ENCODE measurements at regions not wholly inside any gene's neighbourhood (a gene's known extent, or its start where the extent isn't known, plus 50 kb on each side); places are given as distances from the start of the nearest gene placed in this dataset.
"Not testable (repeated sequence)": the region's sequence is repeated elsewhere in the genome, so short reads cannot be mapped to it uniquely, and the experiment has no call there.

GRCh38 chr5:179472174-179472573, 78.2 kb upstream of the RUFY1 start:
- Mint-ChIP-seq H3K27me3 (peaks cover 5% of the 10 kb centered on the region), H3K27ac (no peak overlapping the region), H3K4me1 (ENCODE audit: low read depth) (peaks cover 13% of the 10 kb centered on the region), H3K9me3 (no peaks in the 10 kb centered on the region), H3K4me3 (no peak overlapping the region), H3K36me3 (ENCODE audit: low read depth) (no peaks in the 10 kb centered on the region)
- intact Hi-C loops (cut with micrococcal nuclease) = no loop called here

DNA sequence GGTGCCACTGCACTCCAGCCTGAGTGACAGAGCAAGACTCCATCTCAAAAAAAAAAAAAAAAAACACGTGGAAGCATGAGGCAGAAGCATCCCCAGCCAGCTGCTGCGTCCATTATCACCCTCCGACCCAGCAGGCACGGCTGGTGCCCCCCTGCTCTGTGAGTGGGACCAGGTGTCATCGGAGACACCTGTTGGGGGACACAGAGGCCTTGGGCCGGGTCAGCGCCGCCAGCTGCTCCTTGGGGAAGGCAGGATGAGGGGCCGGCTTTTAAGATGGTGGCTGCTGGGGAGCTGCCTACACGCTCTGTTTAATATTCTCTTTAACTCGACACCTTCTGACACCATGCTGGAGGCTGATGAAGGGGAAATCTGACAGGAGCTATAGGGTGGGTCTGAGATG, 80.2 kb upstream of the RUFY1 start:
- intact Hi-C loops (cut with micrococcal nuclease) = no loop called here
- Mint-ChIP-seq H3K9me3 (no peaks in the 10 kb centered on the region), H3K4me3 (no peak overlapping the region), H3K36me3 (ENCODE audit: low read depth) (no peaks in the 10 kb centered on the region), H3K27ac (no peak overlapping the region), H3K4me1 (ENCODE audit: low read depth) (peaks cover 5% of the 10 kb centered on the region), H3K27me3 (no peaks in the 10 kb centered on the region)

DNA sequence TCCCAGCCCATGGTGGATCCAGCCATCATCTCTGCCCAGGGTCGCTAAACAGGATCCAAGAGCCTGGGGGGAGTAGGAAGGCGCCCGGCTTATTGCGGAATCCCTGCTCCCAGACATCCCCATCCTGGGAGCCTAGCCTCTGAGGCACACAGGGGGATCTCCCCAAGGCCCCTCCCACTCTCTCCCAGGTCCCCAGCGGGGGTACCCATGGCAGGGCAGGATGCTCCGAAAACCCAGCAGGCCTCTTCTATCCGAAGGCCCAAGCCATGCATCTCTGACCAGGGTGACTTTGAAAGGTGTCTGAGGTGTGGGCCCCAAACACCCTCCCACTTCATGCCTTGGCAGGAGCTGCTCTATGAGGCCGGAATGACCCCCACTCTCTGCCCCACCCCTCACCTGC, 81.7 kb upstream of the RUFY1 start:
- Mint-ChIP-seq H3K4me1 (ENCODE audit: low read depth) (no peaks in the 10 kb centered on the region), H3K36me3 (ENCODE audit: low read depth) (no peaks in the 10 kb centered on the region), H3K27ac (no peak overlapping the region), H3K27me3 (no peaks in the 10 kb centered on the region), H3K9me3 (no peaks in the 10 kb centered on the region), H3K4me3 (no peak overlapping the region)
- intact Hi-C loops (cut with micrococcal nuclease) = no loop called here

DNA sequence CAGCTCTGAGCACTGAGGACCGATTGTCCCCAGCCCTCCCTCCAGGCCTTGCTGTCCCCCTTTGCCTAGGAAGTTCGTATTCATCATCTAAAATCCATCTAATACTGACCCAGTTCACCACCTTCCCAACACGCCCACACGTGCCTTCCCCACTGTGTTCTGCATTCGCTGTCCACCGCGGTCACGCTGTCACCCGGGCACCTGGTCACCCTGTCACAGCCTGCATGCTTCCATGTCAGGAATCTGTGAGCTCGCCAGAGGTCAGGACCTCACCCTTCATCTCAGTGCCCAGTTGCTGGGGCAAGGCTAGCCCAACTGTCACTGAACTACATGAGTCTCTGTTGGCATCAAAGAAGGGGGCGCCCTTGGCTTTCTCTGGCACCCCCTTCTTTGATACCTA, 82.9 kb upstream of the RUFY1 start:
- Mint-ChIP-seq H3K9me3 (no peaks in the 10 kb centered on the region), H3K36me3 (ENCODE audit: low read depth) (no peaks in the 10 kb centered on the region), H3K4me1 (ENCODE audit: low read depth) (no peaks in the 10 kb centered on the region), H3K4me3 (no peak overlapping the region), H3K27ac (no peak overlapping the region), H3K27me3 (no peaks in the 10 kb centered on the region)
- intact Hi-C loops (cut with micrococcal nuclease) = no loop called here

- no peaks in the 10 kb centered on the region for H3K27me3 Mint-ChIP-seq
- H3K9me3 Mint-ChIP-seq = no peaks in the 10 kb centered on the region
- no peak overlapping the region for H3K4me3 Mint-ChIP-seq
- no peaks in the 10 kb centered on the region for H3K4me1 Mint-ChIP-seq (ENCODE audit: low read depth)
- H3K36me3 Mint-ChIP-seq (ENCODE audit: low read depth) = no peaks in the 10 kb centered on the region
- H3K27ac Mint-ChIP-seq = no peak overlapping the region
- intact Hi-C loops (cut with micrococcal nuclease) = no loop called here
Measured at GRCh38 chr5:179464631-179465030, 85.7 kb upstream of the RUFY1 start.

DNA sequence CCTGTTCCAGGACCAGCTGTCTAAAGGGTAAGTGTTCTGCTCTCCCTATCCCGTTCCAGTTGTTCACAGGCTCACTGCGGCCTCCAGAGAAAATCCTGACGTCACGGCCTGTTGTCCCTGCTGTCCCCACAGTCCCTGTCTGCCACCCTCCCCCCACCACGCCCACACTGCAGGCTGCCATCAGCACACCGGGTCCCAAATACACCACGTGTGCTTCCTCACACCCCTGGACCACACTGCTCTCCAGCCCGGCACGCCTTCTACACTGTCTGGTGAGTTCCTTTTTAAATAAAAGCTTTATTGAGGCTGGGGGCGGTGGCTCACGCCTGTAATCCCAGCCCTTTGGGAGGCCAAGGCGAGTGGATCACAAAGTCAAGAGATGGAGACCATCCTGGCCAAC, 88.3 kb upstream of the RUFY1 start:
- intact Hi-C loops (cut with micrococcal nuclease) = no loop called here
- H3K36me3 Mint-ChIP-seq (ENCODE audit: low read depth) = no peaks in the 10 kb centered on the region
- no peaks in the 10 kb centered on the region for H3K27me3 Mint-ChIP-seq
- no peak overlapping the region for H3K4me3 Mint-ChIP-seq
- H3K9me3 Mint-ChIP-seq = peaks cover 9% of the 10 kb centered on the region
- H3K4me1 Mint-ChIP-seq (ENCODE audit: low read depth) = no peaks in the 10 kb centered on the region
- H3K27ac Mint-ChIP-seq = no peak overlapping the region

DNA sequence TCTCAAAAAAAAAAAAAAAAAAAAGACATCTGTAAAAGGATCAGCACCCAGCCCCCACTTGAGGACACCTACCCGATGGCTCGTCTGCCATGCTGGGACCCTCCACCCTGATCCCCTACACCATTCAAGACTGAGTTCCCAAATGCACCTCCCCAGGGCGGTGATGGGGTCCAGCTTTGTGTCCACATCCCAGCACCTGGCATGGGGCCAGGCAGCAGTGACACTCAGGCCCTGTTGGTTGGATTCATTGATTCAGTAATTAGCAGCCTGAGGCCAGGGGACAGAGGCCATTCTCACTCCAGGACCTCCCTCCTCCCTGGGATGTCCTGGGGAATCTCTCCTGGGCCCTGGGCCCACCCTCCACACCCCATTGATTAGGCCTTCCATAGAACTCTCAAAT, 88.8 kb upstream of the RUFY1 start:
- intact Hi-C loops (cut with micrococcal nuclease) = no loop called here
- H3K27ac Mint-ChIP-seq = no peak overlapping the region
- peaks cover 9% of the 10 kb centered on the region for H3K9me3 Mint-ChIP-seq
- no peaks in the 10 kb centered on the region for H3K27me3 Mint-ChIP-seq
- H3K4me1 Mint-ChIP-seq (ENCODE audit: low read depth) = no peaks in the 10 kb centered on the region
- no peaks in the 10 kb centered on the region for H3K36me3 Mint-ChIP-seq (ENCODE audit: low read depth)
- no peak overlapping the region for H3K4me3 Mint-ChIP-seq

DNA sequence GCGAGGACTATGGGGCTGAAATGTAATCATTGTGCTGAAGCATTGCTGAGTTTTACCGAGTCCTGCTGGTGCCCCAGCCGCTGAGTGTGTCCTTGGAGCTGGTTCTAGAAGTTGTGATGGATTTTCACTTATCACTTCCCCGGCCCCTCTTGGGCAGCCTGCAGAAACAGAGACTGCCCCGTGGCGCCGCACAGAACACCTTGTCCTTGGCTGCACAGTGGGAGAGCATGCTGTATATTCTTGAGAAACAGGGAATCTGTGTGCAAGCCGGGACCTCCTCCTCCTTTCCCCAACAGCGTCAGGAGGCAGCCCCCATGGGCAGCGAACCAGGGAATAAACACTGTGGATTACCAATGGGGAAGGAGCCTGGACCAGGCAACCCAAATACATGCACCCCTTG, 90.6 kb upstream of the RUFY1 start:
- intact Hi-C loops (cut with micrococcal nuclease) = no loop called here
- peaks cover 12% of the 10 kb centered on the region for H3K9me3 Mint-ChIP-seq
- H3K4me3 Mint-ChIP-seq = no peak overlapping the region
- no peaks in the 10 kb centered on the region for H3K36me3 Mint-ChIP-seq (ENCODE audit: low read depth)
- no peaks in the 10 kb centered on the region for H3K4me1 Mint-ChIP-seq (ENCODE audit: low read depth)
- no peak overlapping the region for H3K27ac Mint-ChIP-seq
- H3K27me3 Mint-ChIP-seq = no peaks in the 10 kb centered on the region

DNA sequence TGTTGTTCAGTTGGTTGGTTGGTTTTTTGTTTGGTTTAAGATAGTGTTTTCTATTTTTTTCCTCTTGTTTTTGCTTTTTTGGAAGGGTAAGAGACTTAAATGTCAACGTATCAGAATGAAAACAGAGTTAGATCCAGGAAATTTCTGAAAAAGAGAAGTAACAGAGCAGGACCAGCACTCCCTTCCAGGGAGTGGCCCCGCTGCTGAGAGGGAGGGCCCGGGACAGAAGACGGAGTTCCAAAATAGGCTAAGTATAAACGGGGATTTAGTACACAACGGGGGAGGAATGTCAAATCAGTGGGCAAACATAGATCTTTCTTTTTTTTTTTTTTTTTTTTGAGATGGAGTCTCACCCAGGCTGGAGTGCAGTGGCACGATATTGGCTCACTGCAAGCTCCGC, 92.7 kb upstream of the RUFY1 start:
- Mint-ChIP-seq H3K27ac (no peak overlapping the region), H3K9me3 (peaks cover 27% of the 10 kb centered on the region), H3K4me1 (ENCODE audit: low read depth) (no peaks in the 10 kb centered on the region), H3K27me3 (no peaks in the 10 kb centered on the region), H3K36me3 (ENCODE audit: low read depth) (no peaks in the 10 kb centered on the region), H3K4me3 (no peak overlapping the region)
- intact Hi-C loops (cut with micrococcal nuclease) = no loop called here

GRCh38 chr5:179456075-179456474, 94.3 kb upstream of the RUFY1 start:
- intact Hi-C loops (cut with micrococcal nuclease); H3K4me1 Mint-ChIP-seq (ENCODE audit: low read depth); H3K4me3 Mint-ChIP-seq; H3K27me3 Mint-ChIP-seq; H3K36me3 Mint-ChIP-seq (ENCODE audit: low read depth); H3K27ac Mint-ChIP-seq: not testable (repeated sequence)
- H3K9me3 Mint-ChIP-seq = peaks cover 35% of the 10 kb centered on the region

DNA sequence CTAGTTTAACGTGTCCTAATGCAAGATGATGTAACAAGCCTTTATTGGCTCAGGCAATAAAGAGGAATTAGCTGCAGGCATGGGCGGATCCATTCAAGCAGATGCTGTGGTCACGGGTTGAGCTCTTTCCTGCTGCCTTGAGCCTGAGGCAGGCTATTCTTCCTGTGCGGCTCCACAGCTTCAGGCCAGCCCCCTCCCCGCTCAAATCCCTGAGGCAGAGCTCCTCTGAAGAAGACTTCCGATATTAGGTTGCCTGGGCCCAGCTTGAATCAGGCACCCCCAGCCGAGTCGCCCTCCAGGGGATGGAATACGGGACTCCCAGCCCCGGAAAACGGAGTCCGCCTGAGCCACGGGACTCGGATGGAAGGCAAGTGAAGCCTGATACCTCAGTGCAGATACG, 95.0 kb upstream of the RUFY1 start:
- Mint-ChIP-seq H3K27me3 (no peaks in the 10 kb centered on the region), H3K27ac (no peak overlapping the region), H3K4me1 (ENCODE audit: low read depth) (no peaks in the 10 kb centered on the region), H3K36me3 (ENCODE audit: low read depth) (no peaks in the 10 kb centered on the region), H3K9me3 (peaks cover 43% of the 10 kb centered on the region), H3K4me3 (no peak overlapping the region)
- intact Hi-C loops (cut with micrococcal nuclease) = no loop called here

DNA sequence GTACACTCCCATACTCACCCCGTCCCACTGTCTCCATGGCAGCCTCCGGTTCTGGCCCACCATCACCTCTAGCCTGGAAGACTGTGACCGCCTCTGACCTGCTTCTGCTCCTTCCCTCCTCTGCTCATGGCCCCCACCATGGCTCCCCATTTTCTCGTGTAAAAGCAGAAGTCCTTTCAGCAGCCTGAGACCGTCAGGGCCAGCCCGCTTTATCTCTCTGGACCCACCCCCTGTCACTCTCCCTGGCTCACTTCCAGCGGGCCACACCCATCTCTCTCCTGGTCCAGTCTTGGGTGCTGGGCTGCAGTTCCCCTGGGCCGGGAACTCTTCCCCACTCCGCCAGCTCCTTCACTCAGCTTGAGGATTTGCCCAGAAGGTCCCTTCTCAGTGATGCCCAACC, 96.0 kb upstream of the RUFY1 start:
- H3K4me1 Mint-ChIP-seq (ENCODE audit: low read depth) = no peaks in the 10 kb centered on the region
- H3K9me3 Mint-ChIP-seq = peaks cover 53% of the 10 kb centered on the region
- H3K4me3 Mint-ChIP-seq = no peak overlapping the region
- no peak overlapping the region for H3K27ac Mint-ChIP-seq
- no peaks in the 10 kb centered on the region for H3K27me3 Mint-ChIP-seq
- no peaks in the 10 kb centered on the region for H3K36me3 Mint-ChIP-seq (ENCODE audit: low read depth)
- intact Hi-C loops (cut with micrococcal nuclease) = no loop called here

- Mint-ChIP-seq H3K4me1 (ENCODE audit: low read depth) (no peaks in the 10 kb centered on the region), H3K36me3 (ENCODE audit: low read depth) (no peaks in the 10 kb centered on the region), H3K27me3 (no peaks in the 10 kb centered on the region), H3K4me3 (no peak overlapping the region), H3K27ac (no peak overlapping the region), H3K9me3 (peaks cover 53% of the 10 kb centered on the region)
- intact Hi-C loops (cut with micrococcal nuclease) = no loop called here
Measured at GRCh38 chr5:179453616-179454015, 96.7 kb upstream of the RUFY1 start.

DNA sequence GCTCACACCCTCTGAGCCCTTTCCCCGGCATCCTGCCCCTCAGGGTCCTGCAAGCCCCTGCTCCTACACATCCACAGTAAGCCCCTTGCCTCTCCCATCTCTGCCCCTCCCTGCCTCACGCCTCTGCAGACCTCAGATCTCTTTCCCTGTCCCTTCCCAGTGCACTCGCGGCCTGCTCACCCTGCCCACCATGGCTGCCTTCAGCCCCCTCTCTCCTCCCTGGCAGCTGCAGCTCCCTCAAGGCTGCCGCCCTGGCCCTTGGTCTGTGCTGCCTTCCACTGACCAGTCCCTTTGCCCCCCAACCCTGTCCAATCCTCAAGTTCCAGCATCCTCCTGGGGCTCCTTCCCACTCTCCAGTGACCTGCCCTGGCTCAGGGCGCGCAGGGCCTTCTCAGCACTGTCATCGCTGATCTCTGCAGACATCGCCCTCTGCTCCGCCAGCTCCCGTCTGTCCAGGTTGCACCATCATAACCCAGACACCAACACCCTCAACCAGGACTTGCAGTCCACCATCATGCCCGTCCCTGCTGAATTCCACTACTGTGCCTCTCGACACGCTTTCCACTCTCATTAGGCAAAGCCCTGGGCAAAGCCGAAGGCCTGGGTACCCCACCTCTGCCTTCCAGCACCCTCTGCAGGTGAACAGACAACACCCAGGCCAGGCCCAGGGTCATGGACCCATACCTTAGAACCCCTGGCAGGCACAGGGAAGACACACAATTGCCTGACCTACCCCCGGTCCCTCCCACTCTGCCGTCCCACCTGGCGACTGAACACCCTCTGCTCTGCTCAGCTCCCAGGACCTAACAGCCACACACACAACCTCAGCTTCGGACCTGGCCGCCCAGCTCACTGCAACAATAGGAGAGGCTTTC, 97.8 kb upstream of the RUFY1 start:
- H3K36me3 Mint-ChIP-seq (ENCODE audit: low read depth) = no peaks in the 10 kb centered on the region
- H3K4me1 Mint-ChIP-seq (ENCODE audit: low read depth) = no peaks in the 10 kb centered on the region
- H3K9me3 Mint-ChIP-seq = peaks cover 49% of the 10 kb centered on the region
- no peak overlapping the region for H3K27ac Mint-ChIP-seq
- H3K27me3 Mint-ChIP-seq = no peaks in the 10 kb centered on the region
- intact Hi-C loops (cut with micrococcal nuclease) = no loop called here
- H3K4me3 Mint-ChIP-seq = no peak overlapping the region

DNA sequence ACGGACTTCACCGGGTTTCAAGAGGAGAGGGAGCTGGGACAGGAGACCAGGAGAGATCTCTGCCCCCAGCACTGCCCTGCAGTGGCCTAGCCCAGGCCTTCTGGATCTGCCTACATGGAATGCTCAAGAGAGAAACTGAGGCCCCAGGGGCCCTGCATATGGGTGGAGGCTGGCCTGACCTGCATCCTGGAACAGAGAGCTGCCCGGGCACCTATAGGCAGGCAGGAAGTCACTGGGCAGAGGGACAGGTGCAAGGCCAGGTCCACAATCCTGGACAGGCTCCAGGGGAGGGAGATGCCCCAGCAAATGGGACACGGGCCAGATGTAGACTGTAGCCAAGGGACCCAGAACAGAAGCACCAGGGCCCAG, 98.5 kb upstream of the RUFY1 start:
- Mint-ChIP-seq H3K4me1 (ENCODE audit: low read depth) (no peaks in the 10 kb centered on the region), H3K4me3 (no peak overlapping the region), H3K9me3 (peaks cover 45% of the 10 kb centered on the region), H3K27ac (no peak overlapping the region), H3K27me3 (no peaks in the 10 kb centered on the region), H3K36me3 (ENCODE audit: low read depth) (no peaks in the 10 kb centered on the region)
- intact Hi-C loops (cut with micrococcal nuclease) = no loop called here

Data from dendritic cell treated with granulocyte-macrophage colony-stimulating factor and Interleukin-4, amounts not matched to agents 40 ng/mL and 50 ng/mL, for 4 days (primary cell).